Adrenal gland (tissue), 5 donors: ENCODE measurements at regions not wholly inside any gene's neighbourhood (a gene's known extent, or its start where the extent isn't known, plus 50 kb on each side); places are given as distances from the start of the nearest gene placed in this dataset.

Source experiments
- CTCF ChIP-seq, 6 experiments: fragments of 450-650 bp in 4 of 6; fragments of 200-600 bp in 2 of 6; sonication (generic) in 1 of 6; IDR thresholded peaks; 1 replicate in 5 of 6; 2 replicates in 1 of 6; pipeline versions ENCODE4 v1.5.1 to v1.8.0; 2016 to 2021; ENCODE audit warnings: antibody characterized with exemption in 6 of 6, mild to moderate bottlenecking in 2 of 6, moderate library complexity in 1 of 6
- POLR2A ChIP-seq, 2 donors: fragments of 450-650 bp; IDR thresholded peaks; one replicate each; pipeline ENCODE4 v1.6.1; 2017; ENCODE audit warnings: antibody characterized with exemption in 2 of 2, mild to moderate bottlenecking in 2 of 2, moderate library complexity in 1 of 2
- donor health status: DM: no; HTN: no; CAD: no.

GRCh38 chr13:50396001-50396400 lies 380.8 kb downstream of the KCNRG start:
- TF ChIP-seq CTCF (IDR thresholded peaks at IDR 0.05) (no peak), POLR2A (IDR thresholded peaks at IDR 0.05) (no peak)
